ENCODE measurements at regions not wholly inside any gene's neighbourhood (a gene's known extent, or its start where the extent isn't known, plus 50 kb on each side); places are given as distances from the start of the nearest gene placed in this dataset.

DNA sequence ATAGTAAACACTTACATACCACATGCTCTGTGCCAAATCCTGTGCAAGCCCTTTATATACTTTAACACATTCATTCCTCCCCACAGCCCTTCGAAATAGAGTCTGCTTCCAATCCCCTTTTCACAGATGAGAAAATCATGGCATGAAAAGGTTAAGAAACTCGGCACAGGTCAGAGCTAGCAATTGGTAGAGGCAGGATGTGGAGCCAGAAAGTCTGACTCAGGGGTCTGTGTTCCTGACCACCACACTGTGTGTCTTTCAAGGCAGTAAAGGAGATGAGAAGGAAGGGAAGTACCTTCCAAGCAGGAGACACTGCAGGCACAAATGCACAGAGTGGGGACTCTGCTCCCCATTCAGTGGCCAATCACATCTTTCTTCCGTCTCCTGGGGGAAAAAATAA, 61.1 kb downstream of the SCN11A start:
- DNase-seq, result no peak
- Histone ChIP-seq H3K9me3 (no peaks in the 10 kb centered on the region), H3K27ac (no peak overlapping the region), H3K4me3 (no peak overlapping the region), H3K27me3 (peaks cover 0 to 18% (median 0%) of the 10 kb centered on the region in 4 donors), H3K4me1 (no peaks in the 10 kb centered on the region), H3K36me3 (no peaks in the 10 kb centered on the region)
- no peak for TF ChIP-seq POLR2A (IDR thresholded peaks at IDR 0.05)
- WGBS, 2 donors, result 58% methylated on average over 3 of the region's 3 CpGs
- intact Hi-C loops (cut with DNase I), result no loop called here

DNA sequence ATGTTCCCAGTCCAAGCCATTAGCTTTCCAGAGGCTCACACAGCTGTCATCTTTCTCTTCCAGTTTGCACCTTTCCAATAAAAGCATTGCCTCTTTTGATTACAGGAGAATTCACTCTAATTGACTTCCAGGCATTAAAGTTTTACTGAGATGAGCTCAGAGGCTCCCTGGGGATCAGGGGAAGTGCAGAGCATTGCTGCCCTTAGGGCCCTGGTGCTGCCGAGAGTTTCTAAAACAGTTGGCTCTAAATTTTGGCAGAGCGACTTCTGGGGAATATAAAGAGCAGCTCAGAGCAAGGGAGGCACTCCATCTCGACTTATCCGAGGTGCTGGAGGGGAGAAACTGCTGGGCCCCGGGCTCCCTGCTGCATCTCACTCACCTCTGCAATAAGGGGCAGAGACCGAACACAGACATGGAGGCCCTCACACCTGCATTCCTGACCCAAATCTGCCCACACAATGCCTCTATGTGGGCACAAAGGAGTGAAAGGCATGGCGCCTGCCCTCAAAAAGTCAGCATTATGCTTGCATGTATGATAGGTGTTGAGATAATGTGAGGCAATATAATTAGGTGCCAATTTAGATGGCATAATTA, 61.7 kb downstream of the SCN11A start:
- no peak for DNase-seq
- peaks cover 0 to 18% (median 0%) of the 10 kb centered on the region in 4 donors for H3K27me3 ChIP-seq
- H3K4me1 ChIP-seq, result no peaks in the 10 kb centered on the region
- no peaks in the 10 kb centered on the region for H3K9me3 ChIP-seq
- WGBS, 2 donors, result 45 to 58% methylated on average over 6 to 7 of the region's 7 CpGs
- intact Hi-C loops (cut with DNase I), result no loop called here
- H3K36me3 ChIP-seq, result no peaks in the 10 kb centered on the region
- H3K4me3 ChIP-seq, result no peak overlapping the region
- H3K27ac ChIP-seq, result no peak overlapping the region
- TF ChIP-seq, protein P1, sequence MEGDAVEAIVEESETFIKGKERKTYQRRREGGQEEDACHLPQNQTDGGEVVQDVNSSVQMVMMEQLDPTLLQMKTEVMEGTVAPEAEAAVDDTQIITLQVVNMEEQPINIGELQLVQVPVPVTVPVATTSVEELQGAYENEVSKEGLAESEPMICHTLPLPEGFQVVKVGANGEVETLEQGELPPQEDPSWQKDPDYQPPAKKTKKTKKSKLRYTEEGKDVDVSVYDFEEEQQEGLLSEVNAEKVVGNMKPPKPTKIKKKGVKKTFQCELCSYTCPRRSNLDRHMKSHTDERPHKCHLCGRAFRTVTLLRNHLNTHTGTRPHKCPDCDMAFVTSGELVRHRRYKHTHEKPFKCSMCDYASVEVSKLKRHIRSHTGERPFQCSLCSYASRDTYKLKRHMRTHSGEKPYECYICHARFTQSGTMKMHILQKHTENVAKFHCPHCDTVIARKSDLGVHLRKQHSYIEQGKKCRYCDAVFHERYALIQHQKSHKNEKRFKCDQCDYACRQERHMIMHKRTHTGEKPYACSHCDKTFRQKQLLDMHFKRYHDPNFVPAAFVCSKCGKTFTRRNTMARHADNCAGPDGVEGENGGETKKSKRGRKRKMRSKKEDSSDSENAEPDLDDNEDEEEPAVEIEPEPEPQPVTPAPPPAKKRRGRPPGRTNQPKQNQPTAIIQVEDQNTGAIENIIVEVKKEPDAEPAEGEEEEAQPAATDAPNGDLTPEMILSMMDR (IDR thresholded peaks at IDR 0.05), result no peak
- TF ChIP-seq POLR2A (IDR thresholded peaks at IDR 0.05), result no peak

DNA sequence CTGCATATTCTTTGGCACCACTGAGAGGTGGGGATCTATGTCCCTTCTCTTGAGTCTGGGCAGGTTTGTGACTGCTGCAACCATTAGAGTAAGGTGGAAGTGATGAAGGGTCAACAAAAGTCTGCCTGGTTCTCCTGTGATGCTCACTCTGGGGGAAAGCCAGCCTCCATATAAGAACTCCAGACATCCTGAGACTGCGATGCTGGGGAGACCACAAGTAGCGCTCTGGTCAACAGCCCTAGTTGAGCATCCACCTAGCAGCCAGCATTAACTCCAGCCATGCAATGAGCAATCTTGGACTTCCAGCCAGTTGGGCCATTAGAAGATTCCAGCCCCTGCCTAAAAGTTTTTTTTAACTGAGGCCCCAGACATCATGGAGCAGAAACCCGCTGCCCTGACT, 62.8 kb downstream of the SCN11A start:
- no peaks in the 10 kb centered on the region for H3K4me1 ChIP-seq
- H3K27ac ChIP-seq, result no peak overlapping the region
- WGBS, 2 donors, result 80 to 90% methylated on average over 3 of the region's 3 CpGs
- H3K27me3 ChIP-seq, result peaks cover 0 to 18% (median 0%) of the 10 kb centered on the region in 4 donors
- no peaks in the 10 kb centered on the region for H3K9me3 ChIP-seq
- no peaks in the 10 kb centered on the region for H3K36me3 ChIP-seq
- intact Hi-C loops (cut with DNase I), result no loop called here
- TF ChIP-seq, protein P1 (IDR thresholded peaks at IDR 0.05), result no peak
- no peak for TF ChIP-seq POLR2A (IDR thresholded peaks at IDR 0.05)
- no peak for DNase-seq
- H3K4me3 ChIP-seq, result no peak overlapping the region

DNA sequence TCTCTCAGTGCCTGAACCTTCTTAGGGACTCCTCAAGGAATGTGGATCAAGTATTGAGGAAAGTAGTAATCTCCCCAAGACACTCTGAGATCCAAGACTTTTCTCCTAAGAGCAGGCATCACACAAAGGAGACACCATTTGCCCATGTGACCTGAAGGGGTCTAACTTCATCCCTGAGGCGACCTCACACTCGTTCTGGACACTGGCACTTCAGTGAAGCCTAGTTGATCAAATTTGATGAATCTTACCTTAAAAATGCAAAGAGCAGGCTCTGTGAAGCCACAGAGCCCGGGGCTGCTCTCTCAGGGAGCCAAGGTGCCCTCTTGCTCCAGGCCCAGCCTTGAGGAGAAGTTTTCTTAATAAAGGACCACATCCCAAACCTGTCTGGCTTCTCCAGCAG, 64.3 kb downstream of the SCN11A start:
- intact Hi-C loops (cut with DNase I), result no loop called here

DNA sequence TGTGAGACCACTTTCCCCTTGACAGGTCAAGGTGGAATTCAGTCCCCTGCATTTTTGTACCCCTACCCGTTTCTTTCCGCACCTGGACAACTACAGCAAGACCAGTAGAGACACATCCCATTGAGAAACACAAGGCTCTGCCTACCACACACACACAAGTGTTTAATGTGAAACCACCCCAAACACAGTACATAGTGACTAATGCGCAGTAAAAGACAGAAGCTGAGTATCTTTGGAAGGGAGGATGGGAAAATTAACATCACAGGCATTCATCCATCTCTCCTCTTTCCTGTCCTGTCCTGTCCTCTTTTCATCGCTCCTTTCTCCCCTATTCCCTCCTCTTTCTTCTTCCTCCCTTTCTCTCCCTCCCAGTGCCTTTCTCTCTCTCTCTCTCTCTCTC, 64.8 kb downstream of the SCN11A start:
- Histone ChIP-seq H3K4me1 (no peaks in the 10 kb centered on the region), H3K27me3 (peaks cover 0 to 18% (median 0%) of the 10 kb centered on the region in 4 donors), H3K4me3 (no peak overlapping the region), H3K27ac (no peak overlapping the region), H3K9me3 (no peaks in the 10 kb centered on the region), H3K36me3 (no peaks in the 10 kb centered on the region)
- no peak for TF ChIP-seq POLR2A (IDR thresholded peaks at IDR 0.05)
- TF ChIP-seq, protein P1 (IDR thresholded peaks at IDR 0.05), result no peak
- 80% methylated on average over 3 of the region's 4 CpGs for WGBS, 2 donors
- no peak for DNase-seq
- intact Hi-C loops (cut with DNase I), result no loop called here

More for the DNA sequence above, 64.3 kb downstream of the SCN11A start:
- WGBS, 2 donors, result 52 to 57% methylated on average over 1 to 3 of the region's 3 CpGs
- H3K36me3 ChIP-seq, result no peaks in the 10 kb centered on the region
- DNase-seq, result no peak
- no peaks in the 10 kb centered on the region for H3K9me3 ChIP-seq
- H3K27ac ChIP-seq, result no peak overlapping the region
- H3K4me1 ChIP-seq, result no peaks in the 10 kb centered on the region
- peaks cover 0 to 18% (median 0%) of the 10 kb centered on the region in 4 donors for H3K27me3 ChIP-seq
- TF ChIP-seq POLR2A (IDR thresholded peaks at IDR 0.05), result no peak
- TF ChIP-seq, protein P1 (IDR thresholded peaks at IDR 0.05), result no peak
- no peak overlapping the region for H3K4me3 ChIP-seq

DNA sequence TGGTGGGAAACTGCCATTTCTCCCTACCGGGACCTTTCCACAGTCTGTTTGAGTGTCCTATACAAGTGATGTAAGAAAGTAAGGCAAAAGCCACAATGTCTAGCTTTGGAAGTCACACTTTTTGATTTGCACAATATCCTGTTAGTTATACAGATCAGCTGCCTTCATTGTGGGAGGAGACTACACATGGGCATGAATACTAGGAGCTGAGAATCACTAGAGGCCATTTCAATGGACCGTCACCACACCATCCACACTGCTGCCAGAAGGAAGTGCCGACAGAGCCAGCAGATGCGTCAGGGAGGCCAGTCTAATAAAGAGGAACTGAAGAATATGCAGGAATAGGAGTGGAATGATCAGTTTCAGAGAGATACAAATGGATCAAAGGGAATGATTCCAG, 65.8 kb downstream of the SCN11A start:
- H3K27me3 ChIP-seq, result peaks cover 0 to 14% (median 0%) of the 10 kb centered on the region in 4 donors
- no peak overlapping the region for H3K27ac ChIP-seq
- intact Hi-C loops (cut with DNase I), result no loop called here
- TF ChIP-seq, protein P1 (IDR thresholded peaks at IDR 0.05), result no peak
- no peak for TF ChIP-seq POLR2A (IDR thresholded peaks at IDR 0.05)
- no peak for DNase-seq
- no peaks in the 10 kb centered on the region for H3K36me3 ChIP-seq
- no peaks in the 10 kb centered on the region for H3K9me3 ChIP-seq
- WGBS, 2 donors, result 69 to 75% methylated on average over 4 of the region's 4 CpGs
- H3K4me1 ChIP-seq, result no peaks in the 10 kb centered on the region
- no peak overlapping the region for H3K4me3 ChIP-seq
